Tongue (tissue), 1 donor: ENCODE measurements at regions not wholly inside any gene's neighbourhood (a gene's known extent, or its start where the extent isn't known, plus 50 kb on each side); places are given as distances from the start of the nearest gene placed in this dataset.

ENCODE experiments used
- DNase-seq: peaks from one replicate; pipeline ENCODE4 v3.0.0-alpha.2; 2015

DNA sequence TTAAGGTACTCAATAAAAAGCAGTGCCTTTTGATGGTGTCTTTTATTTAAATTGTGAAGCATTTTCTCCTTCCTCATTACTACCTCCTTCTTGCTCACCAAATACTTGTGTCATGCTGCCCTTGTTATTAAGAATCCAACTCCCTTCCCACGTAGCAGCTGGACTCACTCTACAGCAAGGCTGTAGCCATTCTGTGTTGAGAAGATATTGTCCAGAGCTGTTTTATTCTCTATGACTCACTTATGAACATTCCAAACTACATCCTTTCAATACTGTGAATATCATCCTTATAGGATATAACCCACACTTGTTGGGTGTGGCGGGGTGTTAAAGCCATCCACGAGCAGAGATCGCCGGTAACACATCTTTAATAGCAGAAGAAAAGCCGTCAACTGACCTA is 1671.5 kb upstream of the SLC10A2 start:
- no peak for DNase-seq

DNA sequence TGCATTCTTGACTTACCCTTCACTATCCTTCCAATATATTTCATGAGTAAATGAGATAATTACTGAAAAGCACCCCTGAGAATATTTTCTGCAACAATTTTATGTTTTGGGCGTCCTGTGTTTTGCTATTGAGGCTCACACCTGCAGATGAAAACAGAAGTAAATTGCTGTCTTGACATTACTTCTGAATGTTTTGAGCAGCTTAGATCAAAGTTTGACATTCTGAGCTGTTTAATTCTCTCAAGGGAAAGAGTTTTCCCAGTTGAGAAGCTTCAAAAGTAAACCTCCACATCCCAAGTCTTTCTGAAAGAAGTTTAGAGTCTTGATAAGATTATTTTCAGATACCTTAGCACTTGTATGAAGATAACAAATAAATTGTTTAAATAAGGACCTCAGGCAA is 1667.2 kb upstream of the SLC10A2 start:
- no peak for DNase-seq

DNA sequence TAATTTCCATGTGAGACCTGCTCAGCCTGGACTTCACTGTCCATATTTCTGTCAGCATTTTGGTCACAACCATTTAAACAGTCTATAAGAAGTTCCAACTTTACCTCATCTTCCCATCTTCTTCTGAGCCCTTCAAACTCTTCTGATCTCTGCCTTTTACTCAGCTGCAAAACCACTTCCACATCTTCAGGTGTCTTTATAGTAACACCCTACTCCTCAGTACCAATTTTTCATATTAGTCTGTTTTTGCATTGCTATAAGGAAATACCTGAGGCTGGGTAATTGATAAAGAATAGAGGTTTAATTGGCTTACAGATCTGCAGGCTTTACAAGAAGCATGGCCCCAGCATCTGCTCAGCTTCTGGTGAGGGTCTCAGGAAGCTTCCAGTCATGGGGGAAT is 1648.9 kb upstream of the SLC10A2 start:
- no peak for DNase-seq

DNA sequence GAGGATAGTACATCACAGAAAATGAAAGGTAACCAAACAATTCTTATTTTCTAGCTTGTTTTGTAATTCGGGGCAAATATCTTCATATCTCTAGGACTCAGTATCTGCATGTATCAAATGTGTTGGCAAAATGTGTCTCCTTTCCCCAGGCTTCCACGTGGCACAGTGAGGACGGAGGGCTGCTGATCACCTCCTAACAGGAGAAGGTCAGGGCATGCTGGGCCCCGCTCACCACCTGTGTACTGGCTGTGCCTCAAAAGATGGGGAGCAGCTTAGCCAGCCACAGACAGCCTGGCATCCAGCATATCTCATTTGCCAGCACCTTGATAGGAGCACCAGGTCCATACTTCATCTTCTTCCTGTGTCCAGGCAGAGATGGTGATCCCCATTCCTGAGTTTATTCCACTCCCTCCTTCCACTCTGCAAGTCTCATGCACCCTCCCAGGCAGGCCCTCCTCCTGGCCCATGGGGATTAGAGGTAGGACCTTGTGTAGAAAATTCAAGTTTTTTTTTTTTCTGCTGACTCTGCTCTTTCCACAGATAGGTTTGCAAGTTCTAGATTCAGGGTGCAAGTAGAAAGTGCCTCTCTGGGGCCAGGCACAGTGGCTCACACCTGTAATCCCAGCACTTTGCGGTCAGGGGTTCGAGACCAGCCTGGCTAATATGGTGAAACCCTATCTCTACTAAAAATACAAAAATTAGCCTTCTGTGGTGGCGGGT is 1639.0 kb upstream of the SLC10A2 start:
- no peak for DNase-seq

DNA sequence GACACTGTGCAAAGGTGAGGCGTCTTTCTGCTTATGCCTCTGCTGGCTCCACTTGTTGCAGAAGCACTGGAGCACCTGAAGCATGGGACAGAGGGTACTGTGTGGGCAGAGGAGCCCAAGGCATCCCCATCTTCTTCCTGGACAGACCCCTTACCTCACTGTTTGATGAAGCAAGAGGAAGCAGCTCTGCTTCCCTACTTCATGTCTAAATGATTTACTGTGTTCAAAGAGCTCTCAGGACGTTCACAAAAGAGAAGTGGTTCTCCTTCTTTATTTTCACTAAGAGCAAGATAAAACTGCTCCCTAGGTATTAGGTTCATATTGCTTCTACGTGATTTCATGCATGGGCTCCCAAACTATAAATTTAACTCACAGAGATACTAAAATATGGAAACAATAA is 1635.4 kb upstream of the SLC10A2 start:
- DNase-seq, result no peak

DNA sequence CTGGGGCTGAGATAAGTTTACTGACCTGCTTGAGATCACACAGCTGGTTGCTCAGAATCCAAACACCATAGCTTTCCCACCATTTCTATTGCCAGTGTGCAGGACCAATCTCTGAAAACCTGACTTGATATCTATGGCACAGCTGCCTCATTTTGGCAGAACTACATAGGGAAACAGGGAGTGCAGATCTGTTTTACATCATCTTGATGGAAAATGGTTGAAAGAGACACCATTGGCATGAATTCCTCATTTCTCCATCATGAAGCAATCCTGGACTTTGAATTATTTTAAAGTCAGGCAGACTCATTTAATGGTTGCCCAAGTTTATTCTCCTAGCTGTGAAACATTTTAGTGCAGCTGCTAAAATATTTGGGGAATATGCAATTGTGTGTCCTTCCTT is 1628.2 kb upstream of the SLC10A2 start:
- peak; percentile 2 for DNase-seq

DNA sequence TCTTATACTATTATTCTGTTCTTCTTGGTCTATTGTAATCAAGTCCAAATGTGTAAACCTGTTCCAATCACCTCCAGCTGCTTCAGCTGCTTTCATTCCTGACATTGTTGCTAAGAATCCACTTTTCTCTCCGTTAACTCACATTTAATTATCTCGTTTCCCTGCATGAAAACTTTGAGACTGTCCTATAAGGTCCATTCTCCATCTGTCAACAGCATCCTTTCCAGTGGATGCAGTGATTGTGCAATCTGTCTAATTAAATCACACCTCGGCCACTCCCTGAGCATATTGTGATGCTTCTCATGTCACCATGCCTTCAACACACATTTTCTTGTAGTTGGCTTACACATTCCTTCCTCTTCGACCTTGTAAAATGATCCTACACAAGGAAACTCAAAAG is 1626.9 kb upstream of the SLC10A2 start:
- DNase-seq, result no peak

DNA sequence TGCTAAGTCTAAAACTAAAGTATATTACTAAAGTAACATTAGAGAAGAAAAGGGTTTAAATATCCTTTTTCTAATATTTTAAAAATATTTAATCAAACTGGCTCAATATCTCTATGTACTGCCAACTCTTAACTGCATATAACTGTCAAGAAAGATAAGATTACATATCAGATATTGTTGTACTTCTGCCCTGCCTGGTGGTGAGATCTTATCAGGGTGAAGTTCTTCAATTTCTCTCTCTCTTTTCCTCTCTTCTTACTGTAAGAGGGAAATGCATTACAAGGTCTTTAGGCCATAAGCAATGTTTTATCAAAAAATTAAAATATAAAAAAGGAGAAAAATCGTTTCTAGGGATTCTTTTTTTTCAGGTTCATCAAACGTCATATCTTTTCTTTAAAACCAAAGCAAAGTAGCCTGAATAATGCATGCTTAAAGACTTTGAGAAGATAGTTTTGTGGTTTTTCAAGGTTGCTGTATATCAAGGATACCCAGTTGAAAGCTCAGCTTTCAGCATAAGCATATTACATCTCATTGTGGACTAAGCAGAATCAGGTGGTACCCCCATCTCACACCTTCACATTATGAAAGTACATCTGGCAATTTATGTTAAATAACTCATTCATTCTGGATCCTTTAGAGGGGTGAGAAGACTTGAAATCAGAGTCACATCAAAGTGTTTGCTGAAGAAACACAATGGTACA is 1625.7 kb upstream of the SLC10A2 start:
- no peak for DNase-seq

DNA sequence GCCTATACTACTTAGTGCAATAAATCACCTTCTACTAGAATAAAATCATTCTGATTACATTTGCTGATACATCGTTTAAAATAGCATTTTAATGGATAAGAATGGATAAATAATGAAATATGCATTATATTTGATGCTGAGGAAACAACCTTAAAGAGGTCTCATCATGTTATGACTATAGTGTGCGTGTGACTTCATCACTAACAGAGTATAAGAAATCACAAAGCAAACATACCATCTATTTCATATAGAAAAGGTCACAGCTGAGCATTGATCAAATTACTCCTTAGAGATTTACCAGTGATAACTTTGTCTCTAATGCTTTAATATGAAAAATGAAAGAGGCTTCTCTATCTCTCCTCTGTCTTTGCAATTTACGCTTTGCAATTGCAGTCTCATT is 1620.3 kb upstream of the SLC10A2 start:
- DNase-seq, result no peak

DNA sequence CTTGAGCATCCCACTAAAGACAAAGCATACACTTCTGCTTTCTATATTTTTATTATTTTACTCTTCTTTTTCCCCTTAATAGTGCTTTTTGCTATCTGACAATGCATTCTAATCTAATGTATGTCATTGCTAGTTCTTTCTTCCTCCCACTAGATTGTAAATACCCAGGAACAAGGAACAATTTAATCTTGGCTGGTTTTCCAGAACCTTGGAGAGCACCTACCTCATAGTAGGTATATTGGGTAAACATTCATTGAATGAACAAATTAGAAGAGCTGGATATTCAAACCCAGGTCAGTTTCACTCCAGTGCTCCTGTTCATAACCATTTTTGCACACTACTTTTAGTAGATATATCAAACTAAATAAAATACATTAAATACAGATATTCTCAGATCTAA is 1617.6 kb upstream of the SLC10A2 start:
- no peak for DNase-seq

DNA sequence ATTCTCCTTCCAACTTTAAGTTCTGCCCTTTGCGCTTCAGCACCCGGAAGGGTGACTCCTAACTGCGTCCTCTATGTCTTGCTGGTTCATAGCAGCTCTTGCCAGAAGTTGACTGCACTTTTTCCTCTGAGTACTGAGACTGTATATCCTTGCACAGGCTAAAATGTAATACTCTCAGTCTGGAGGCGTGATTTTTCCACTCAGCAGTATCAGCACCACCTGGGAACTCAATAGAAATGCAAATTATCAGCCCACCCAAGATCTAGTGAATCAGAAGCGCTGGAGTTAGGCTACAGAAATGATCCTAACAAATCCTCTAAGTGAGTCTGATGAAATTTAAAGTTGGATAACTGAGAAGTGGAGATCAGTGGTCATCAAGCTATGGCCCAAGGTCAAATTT is 1611.9 kb upstream of the SLC10A2 start:
- no peak for DNase-seq

DNA sequence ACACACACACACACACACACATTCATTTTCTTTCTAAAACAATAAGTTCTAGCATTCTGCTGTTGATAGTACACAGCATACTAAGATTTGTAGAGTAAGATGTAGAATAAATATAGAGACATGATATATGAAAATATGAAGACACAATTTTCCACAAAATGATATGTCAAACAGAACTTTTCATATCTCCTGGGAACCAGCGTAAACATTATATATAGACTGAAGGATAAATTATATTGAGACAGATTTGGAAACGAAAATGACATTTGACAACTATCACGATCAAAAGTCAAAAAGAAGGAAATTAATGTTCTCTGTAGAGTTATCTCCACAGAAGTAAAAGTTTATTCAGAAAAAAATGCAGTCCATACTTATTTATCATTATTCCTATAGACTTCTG is 1605.7 kb upstream of the SLC10A2 start:
- DNase-seq, result no peak

DNA sequence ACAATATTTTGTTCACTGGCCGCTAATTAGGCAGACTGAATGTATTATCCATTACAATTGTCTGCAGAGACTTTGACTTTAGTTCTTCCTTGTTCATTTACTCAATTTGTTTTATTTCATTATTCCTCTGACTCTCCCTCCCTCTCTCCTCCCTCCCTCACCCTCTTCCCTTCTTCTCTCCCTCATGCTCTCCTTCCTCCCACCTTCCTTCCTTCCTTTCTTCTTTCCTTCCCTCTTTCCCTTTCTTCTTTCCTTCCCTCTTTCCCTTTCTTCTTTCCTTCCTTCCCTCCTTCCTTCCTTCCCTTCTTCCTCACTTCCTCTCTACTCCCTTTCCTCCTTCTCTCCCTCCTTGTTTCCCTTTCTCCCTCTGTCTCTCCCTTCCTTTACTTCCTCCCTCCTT is 1591.0 kb upstream of the SLC10A2 start:
- no peak for DNase-seq

DNA sequence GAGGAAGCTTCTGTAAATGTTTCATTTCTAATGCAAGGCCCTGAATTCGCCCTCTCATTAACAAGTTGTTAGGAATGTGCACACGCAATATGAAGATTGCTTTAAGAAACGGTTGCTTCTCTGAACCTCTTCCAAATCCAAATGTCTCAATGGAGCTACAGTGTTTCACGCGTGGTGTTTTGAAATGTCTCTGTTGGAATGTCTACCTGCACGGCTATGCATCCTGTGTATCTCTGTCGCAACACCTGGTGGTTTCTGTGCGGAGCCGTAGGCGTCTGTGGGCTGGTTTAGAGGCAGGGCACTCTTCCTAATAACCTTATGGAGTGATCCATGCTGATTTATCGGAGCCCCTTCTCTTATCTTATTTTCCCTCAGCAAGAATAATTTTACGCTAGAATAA is 1584.2 kb upstream of the SLC10A2 start:
- no peak for DNase-seq

DNA sequence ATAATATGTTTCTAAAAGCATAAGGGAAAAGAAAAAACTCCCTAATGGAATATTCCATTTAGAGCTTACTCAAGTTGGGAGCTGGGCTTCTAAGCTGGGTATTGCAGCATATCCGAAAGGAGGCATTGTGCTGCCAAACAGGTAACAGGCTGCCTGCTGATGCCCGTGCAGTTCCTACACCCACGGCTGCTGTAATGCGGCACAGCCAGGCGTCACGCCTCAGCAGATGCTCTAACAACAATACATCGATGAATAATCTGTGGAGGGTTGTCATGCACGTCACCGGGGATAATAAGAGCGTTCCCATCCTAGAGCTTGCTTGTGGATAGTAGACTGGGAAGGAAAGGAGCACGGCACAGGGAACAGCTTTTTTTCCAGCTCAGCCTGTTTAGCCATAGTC is 1582.1 kb upstream of the SLC10A2 start:
- DNase-seq, result no peak

DNA sequence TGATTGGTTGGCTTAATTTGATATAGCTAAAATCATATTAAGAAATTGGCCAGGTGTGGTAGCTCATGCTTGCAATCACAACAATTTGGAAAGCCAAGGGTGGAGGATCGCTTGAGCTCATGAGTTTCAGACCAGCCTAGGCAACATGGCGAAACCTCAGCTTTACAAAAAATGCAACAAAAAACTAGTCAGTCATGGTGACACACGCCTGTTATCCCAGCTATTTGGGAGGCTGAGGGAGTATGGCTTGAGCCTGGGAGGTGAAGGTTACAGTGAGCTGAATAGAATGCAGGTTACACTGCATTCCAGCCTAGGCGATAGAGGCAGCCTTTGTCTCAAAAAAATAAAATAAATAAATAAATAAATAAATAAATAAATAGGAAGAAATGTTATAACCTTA is 1579.6 kb upstream of the SLC10A2 start:
- DNase-seq, result no peak

DNA sequence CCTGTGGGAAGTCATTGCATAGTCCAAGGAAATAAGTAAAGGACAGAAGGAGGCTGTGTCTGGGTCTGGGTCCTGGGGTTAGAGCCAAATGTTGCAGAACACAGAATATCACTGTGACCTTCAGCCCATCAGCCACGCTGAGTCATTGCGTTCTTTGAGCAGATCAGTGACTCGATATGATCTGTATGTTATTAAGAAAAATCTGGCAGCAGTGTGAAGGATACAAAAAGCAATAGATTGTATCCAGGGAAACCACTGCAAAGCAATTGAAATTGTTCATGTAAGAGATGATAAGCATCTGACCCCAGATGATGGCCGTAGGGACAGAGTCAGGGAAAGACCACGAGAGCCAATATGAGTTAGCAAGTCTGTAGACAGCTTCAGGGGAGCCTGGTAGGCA is 1575.1 kb upstream of the SLC10A2 start:
- DNase-seq, result no peak

DNA sequence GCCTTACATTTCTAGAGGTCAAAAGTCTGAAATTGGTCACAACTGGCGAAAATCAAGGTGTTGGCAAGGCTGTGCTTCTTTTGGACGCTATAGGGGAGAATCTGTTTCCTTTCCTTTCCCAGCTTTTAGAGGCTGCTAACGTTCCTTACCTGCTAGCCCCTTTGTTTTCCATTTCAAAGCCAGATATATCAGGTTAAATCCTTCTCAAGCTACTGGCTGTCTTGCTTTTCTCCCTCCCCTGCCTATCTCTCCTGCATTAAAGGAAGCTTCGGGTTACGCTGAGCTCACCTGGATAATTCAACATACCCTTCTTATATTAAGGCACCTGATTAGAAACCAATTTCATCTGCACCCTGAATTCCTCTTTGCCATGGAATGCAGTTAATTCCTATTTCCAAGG is 1569.7 kb upstream of the SLC10A2 start:
- no peak for DNase-seq

DNA sequence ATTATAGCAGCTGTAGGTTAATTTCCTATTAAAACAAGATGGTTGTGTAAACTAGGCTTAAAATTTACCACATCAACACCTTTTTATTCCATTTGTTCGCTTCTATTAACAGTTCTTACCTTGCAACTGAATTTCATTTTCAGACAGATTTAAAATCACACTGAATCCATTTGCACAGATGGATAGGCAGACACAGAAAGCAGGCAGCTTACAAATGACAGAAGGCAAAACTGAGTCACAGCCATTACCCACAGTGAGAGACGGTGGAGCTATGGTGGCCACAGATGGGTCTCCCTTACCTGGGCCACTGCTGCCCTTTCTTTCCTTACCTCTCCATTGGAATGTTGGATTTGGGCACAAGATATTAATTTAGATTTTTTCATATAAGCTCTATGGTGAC is 1567.8 kb upstream of the SLC10A2 start:
- no peak for DNase-seq

DNA sequence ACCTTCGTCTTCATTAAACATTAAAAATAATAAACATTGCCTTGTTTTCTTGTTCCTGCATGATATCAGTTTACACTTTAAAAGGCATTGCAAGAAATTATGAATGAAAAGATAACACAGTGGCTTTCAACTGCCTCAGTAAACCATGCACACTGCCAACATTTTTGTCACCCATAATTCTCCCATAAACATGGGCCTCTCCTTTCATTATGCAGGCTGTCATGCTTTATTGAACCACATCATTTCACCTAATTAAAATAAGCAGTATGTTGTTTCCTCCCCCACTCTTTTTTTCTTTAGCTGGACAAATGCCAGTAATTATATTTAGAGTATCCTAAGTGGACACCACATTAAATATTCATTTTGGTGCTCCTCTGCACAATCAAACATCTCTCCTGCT is 1566.5 kb upstream of the SLC10A2 start:
- no peak for DNase-seq

DNA sequence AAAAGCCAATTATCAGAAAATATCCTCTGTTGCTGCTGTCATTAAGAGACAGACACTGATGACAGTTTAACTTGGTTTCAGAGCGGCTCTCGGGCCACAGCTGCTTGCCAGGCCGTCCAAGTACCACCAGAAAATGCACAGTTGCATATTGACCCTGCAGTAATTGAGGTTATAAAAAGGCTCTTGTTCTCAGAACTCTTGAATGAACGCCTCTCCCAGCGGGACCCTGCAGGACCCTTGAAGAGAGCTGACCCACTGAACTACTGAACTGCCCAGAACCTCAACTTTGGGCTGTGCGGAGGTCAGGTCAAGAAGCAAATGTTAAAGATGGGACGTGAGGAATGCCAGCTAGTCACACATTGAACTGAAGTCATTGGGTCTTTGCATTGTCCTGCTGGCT is 1559.0 kb upstream of the SLC10A2 start:
- DNase-seq, result peak; percentile 10

DNA sequence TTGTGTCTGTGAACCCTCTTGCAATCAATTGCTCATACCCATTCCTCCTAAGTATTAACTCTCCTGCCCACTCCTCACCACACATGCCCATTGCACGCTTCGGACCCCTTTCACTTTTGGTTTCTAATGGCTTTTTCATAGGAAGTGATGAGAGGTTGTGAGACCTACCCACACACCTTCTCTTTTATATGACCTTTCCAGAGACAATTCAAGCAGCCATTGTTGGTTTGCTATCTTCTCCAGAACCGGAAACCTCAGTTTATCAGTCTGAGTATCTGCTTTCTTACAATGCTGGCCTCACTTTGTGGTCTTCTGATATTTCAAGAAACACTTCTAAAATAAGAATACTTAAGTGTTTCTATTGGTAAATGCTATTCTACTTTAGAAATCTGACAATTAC is 1550.8 kb upstream of the SLC10A2 start:
- no peak for DNase-seq

DNA sequence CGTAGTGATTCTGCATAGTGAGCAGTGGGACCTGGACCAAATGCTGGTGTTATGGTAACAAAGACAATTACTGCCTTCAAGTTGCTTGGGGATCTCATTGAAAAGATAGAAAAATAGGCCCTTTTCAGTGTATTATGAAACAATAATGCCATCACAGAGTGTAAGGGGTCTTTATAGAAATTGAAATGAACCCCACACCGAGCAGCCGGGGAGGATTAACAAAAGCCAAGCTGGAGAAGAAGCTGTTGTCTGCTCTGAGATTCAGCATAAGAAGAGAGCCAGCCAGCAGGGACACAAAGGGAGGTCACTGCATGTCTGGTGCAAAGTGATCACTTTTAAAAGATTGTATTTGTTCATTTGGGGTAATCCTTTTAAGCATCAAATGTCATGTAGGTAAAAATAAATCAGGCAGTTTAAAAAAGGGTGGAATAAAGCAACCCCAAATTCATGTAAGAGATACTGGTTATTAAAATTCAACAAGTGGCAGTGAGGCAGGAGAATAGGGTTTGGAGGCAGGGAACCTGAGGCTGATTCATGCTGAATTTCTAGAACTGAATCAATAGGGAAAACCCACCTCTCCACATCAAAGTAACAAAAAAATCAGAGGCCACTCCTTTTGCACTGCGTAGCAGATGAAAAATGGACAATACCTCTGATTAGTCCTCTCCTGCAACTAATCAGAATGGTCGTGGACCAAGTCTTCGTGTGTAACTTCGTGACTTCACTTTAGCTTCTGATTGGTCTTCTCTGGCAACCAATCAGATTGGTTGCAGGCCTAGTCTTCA is 1548.3 kb upstream of the SLC10A2 start:
- no peak for DNase-seq

DNA sequence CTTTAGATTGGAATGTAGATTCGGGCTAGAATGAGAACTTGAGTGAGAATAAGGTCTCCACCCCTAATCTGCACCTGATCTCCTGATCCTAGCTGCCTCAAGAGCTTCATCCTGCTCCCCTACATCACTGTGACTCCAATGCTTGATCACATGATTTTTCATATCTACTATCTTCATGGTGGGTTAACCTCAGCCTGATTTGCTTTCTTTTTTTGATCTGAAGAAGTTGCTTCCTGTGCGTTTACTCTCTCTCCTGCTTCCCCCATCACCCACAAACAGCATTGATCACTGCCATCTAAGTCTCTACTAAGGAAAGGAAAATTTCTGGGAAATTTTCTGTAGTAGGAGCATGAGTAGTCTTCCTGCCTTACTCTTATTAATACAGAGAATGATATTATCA is 1542.1 kb upstream of the SLC10A2 start:
- no peak for DNase-seq
